Chondrocyte (in vitro differentiated cells): ENCODE measurements at regions not wholly inside any gene's neighbourhood (a gene's known extent, or its start where the extent isn't known, plus 50 kb on each side); places are given as distances from the start of the nearest gene placed in this dataset.

Experiments used
- DNase-seq: peaks from one replicate; pipeline ENCODE4 v3.0.0; 2021; ENCODE audit warnings: mixed read lengths, low spot score
- H3K27ac Mint-ChIP-seq: one replicate; pipeline ENCODE4 v1.8.0; 2021; ENCODE audit warnings: mild to moderate bottlenecking, moderate library complexity, mixed read lengths; ENCODE audit not compliant: unreplicated experiment
- H3K27me3 Mint-ChIP-seq: 2 replicates; pipeline ENCODE4 v1.8.0; 2021; ENCODE audit warnings: low read depth, mixed read lengths
- H3K36me3 Mint-ChIP-seq: 2 replicates; pipeline ENCODE4 v1.8.0; 2021; ENCODE audit warnings: low read depth, mixed read lengths
- H3K4me1 Mint-ChIP-seq: 2 replicates; pipeline ENCODE4 v1.8.0; 2021; ENCODE audit warnings: low read depth, mild to moderate bottlenecking, mixed read lengths
- H3K4me3 Mint-ChIP-seq: one replicate; pipeline ENCODE4 v1.8.0; 2021; ENCODE audit warnings: mild to moderate bottlenecking, moderate library complexity, mixed read lengths; ENCODE audit not compliant: unreplicated experiment
- H3K9me3 Mint-ChIP-seq: 2 replicates; pipeline ENCODE4 v1.8.0; 2021; ENCODE audit warnings: low read depth, mixed read lengths
- CTCF ChIP-seq: fragments of 200-600 bp; sonication (generic); IDR thresholded peaks from 2 replicates; pipeline ENCODE4 v1.5.0; 2021; ENCODE audit warnings: antibody characterized with exemption, mild to moderate bottlenecking, moderate library complexity

- no peak for TF ChIP-seq CTCF
- Mint-ChIP-seq H3K27ac (no peak overlapping the region), H3K27me3 (no peaks in the 10 kb centered on the region), H3K4me1 (no peaks in the 10 kb centered on the region), H3K9me3 (peaks cover 5% of the 10 kb centered on the region), H3K4me3 (no peak overlapping the region), H3K36me3 (no peaks in the 10 kb centered on the region)
- no peak for DNase-seq
These were observed 567.4 kb upstream of the PCDH15 start for GRCh38 chr10:55368467-55368866.

DNA sequence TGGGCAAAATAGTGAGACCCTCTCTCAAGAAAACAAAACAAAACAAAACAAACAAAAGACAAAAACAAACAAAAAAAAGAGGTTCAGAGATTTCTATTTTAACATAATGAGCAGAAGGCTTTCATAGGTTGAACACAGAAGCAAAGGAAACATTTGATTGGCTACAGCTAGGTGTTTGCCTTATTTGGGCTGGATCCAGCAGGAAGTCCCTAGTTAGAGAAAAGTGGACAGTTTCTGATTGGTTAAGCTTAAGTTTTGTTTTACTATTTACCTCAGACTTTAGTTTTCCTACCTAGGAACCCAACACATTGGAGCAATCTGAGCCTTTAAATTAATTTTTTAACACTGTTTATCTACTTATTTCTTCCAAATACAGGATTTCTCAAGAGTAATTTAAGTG lies 566.5 kb upstream of the PCDH15 start:
- Mint-ChIP-seq H3K4me3 (no peak overlapping the region), H3K36me3 (no peaks in the 10 kb centered on the region), H3K9me3 (peaks cover 5% of the 10 kb centered on the region), H3K4me1 (no peaks in the 10 kb centered on the region), H3K27ac (no peak overlapping the region), H3K27me3 (no peaks in the 10 kb centered on the region)
- DNase-seq, result no peak
- no peak for TF ChIP-seq CTCF

DNA sequence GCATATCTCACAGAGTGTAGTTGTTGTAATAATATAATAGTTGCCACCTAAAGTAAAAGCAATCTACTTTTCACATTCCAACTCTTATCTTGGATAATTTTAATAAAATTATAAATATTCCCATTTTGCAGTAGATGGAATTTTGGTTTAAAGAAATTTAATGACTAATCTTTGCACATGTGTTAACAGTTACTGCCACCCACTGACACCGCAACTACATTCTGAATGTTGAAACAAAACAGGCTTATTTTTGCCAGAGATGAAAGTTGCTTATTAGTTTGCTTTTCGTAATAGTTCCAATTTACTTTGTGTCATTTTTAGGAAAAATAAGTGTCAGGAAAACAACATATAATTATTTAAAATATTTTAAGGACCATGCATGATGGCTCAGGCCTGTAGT lies 557.5 kb upstream of the PCDH15 start:
- Mint-ChIP-seq H3K4me1 (no peaks in the 10 kb centered on the region), H3K27me3 (peaks cover 3% of the 10 kb centered on the region), H3K4me3 (no peak overlapping the region), H3K36me3 (no peaks in the 10 kb centered on the region), H3K27ac (no peak overlapping the region), H3K9me3 (no peaks in the 10 kb centered on the region)
- no peak for DNase-seq
- no peak for TF ChIP-seq CTCF

- no peak for TF ChIP-seq CTCF
- DNase-seq, result no peak
- Mint-ChIP-seq H3K4me1 (no peaks in the 10 kb centered on the region), H3K4me3 (no peak overlapping the region), H3K27me3 (peaks cover 4% of the 10 kb centered on the region), H3K27ac (no peak overlapping the region), H3K9me3 (no peaks in the 10 kb centered on the region), H3K36me3 (no peaks in the 10 kb centered on the region)
These were observed 552.4 kb upstream of the PCDH15 start for GRCh38 chr10:55353414-55353813.

DNA sequence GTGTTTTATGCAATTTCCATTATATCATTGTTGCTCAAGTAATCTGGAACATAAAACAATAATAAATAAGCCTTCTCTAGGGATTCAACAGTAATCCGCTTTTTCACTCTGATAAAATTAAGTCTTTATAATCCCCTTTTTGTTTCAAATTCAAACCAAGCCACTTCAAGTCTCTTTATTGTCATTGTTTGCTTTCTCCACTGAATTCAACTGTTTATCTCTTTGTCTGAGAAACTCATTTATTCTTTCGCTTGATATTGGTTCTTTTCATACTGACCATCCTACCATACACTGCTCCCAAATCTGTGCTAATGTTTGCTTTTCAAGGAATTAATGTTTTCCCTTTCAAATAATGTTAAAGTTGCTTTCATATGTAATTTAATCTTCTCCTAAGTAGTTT lies 550.4 kb upstream of the PCDH15 start:
- no peaks in the 10 kb centered on the region for H3K36me3 Mint-ChIP-seq
- no peaks in the 10 kb centered on the region for H3K9me3 Mint-ChIP-seq
- no peak for TF ChIP-seq CTCF
- H3K27me3 Mint-ChIP-seq, result peaks cover 6% of the 10 kb centered on the region
- no peak for DNase-seq
- no peak overlapping the region for H3K4me3 Mint-ChIP-seq
- H3K4me1 Mint-ChIP-seq, result no peaks in the 10 kb centered on the region
- no peak overlapping the region for H3K27ac Mint-ChIP-seq
